Epithelial cell of esophagus (primary cell): ENCODE measurements at regions not wholly inside any gene's neighbourhood (a gene's known extent, or its start where the extent isn't known, plus 50 kb on each side); places are given as distances from the start of the nearest gene placed in this dataset.

Experiments
- DNase-seq: peaks from one replicate; pipeline ENCODE4 v3.0.0; 2010; ENCODE audit warnings: low read depth
- H3K4me3 ChIP-seq: 2 replicates; pipeline ENCODE4 v1.5.1; 2011; ENCODE audit warnings: mild to moderate bottlenecking, low read length, control low read depth
- TF ChIP-seq, protein P1 (sequence below): IDR thresholded peaks from 2 replicates; pipeline ENCODE4 v1.5.1; 2011; ENCODE audit warnings: low read depth, mild to moderate bottlenecking, low read length, control low read depth, inconsistent platforms; ENCODE audit not compliant: insufficient read depth; ENCODE audit errors: missing control alignments

DNA sequence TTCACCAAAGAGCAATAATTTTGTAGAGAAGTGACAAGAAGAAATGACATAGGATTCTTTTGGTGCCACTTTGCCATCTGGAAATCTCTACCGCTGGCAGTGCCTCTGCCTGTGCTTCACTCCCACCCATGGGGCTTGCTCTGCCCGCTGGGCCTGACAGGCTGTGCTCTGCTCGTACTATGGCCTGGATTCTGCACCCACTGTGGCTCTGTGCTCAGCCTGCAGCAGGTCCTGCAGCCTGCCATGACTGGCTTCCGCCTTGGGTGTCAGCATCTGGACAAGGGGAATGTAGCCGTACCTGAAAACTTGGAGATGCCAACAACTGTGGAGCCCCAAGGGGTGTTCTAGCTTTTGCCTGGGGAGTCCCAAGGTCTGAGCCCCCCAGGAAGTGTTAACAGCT is 792.3 kb downstream of the CDH8 start:
- H3K4me3 ChIP-seq, result no peak overlapping the region
- TF ChIP-seq, protein P1, sequence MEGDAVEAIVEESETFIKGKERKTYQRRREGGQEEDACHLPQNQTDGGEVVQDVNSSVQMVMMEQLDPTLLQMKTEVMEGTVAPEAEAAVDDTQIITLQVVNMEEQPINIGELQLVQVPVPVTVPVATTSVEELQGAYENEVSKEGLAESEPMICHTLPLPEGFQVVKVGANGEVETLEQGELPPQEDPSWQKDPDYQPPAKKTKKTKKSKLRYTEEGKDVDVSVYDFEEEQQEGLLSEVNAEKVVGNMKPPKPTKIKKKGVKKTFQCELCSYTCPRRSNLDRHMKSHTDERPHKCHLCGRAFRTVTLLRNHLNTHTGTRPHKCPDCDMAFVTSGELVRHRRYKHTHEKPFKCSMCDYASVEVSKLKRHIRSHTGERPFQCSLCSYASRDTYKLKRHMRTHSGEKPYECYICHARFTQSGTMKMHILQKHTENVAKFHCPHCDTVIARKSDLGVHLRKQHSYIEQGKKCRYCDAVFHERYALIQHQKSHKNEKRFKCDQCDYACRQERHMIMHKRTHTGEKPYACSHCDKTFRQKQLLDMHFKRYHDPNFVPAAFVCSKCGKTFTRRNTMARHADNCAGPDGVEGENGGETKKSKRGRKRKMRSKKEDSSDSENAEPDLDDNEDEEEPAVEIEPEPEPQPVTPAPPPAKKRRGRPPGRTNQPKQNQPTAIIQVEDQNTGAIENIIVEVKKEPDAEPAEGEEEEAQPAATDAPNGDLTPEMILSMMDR, result no peak
- DNase-seq, result no peak

DNA sequence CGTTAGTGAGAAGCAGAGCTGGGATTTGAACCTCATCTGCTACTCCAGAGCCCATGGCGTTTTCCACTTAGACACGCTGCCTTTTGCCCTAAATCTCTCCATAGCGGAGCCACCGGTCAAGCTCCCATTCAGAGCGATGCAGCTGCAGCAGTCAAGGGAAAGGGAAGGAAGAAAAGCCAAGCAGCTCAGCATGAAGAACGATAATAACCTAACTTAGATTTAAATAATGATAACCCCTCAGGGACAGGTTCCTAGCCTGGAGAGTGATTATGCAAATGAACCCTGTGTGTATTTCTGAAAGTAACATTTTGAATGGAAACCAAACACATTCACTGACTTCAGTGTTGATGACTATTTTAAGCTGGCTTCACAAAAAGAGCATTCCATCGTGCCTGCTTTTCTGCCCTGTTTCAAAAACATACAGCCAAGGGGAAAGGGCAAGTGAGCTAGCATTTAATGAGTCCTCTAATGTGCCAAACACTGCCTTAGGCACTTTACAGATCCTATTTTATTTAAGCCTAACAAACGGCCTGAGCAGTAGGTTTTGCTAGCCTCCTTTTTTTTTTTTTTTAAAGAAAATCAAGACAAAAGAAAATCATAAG is 798.3 kb downstream of the CDH8 start:
- DNase-seq, result no peak
- H3K4me3 ChIP-seq, result no peak overlapping the region
- TF ChIP-seq, protein P1, result no peak

DNA sequence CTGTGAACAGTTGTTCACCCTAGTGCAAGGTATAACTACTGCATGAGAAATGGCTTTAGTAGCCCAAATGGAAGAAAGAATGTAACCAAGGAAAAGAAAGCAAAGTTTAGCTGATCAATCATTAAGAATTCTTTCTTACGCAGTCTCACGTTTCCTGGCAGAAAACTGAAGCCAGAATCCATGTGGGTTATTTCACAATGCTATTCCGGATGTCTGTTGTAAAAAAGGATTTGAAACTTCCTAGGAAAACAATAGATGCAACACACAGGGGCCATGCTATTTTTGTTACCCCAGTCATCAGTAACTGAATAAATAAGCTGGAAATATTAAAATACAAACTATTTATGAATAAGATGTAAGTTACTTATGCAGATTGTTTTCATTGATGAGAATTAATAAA is 802.5 kb downstream of the CDH8 start:
- no peak for DNase-seq
- no peak overlapping the region for H3K4me3 ChIP-seq
- TF ChIP-seq, protein P1, result no peak

DNA sequence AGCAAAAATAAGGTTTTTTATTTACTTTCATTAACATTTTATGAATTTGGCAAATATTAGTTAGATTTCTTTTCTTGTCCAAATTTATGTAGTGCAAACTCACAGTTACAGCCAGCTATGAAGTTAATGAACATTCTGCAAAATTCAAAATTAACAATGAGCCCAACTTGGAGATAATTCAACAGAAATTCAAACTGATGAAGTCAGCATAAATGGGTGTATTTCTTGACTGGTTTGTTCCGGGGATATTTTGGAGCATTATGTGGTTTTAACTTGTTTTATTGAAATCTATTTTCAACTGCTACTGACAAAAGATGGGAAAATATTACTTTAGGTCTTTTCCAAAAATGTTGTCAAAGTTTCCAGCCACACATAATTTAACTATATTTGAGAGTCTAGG is 807.9 kb downstream of the CDH8 start:
- no peak for DNase-seq
- TF ChIP-seq, protein P1, result no peak
- H3K4me3 ChIP-seq, result no peak overlapping the region

DNA sequence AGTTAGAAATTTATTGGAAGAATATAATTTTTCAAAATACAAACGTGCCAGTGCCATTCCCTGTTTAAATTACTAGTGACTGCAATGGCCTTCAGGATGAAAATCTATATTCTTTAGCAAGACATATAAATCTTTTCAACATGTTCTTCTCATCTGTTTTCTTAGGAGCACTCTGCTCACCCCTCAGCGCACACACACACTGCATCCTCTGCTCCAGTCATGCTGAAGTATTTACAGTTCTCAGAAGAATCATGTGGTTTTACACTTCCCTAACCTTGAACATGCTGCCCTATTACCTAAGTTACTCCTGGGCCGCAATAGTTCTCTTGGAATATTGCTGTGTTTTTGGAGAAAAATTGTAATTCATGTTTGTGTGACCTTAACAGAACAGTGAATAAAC is 820.6 kb downstream of the CDH8 start:
- DNase-seq, result no peak
- no peak overlapping the region for H3K4me3 ChIP-seq
- TF ChIP-seq, protein P1, result no peak

DNA sequence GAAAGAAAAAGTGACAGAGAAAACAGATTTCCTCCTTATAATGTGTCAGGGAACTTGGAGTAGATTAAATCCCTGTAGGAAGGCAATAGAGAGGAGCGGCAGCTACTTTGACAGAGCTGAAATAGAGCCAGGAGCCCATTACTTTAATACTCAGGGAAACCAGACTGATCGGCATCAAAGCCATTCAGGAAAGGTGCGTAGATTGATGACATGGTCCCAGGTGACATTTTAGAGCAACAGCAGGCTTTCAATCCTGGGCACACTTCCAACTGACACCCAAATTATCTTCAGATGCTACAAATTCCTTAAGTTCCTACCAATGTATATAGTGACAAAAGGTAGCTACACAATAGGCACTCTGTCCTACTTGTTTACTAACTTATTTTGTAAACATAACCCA is 821.5 kb downstream of the CDH8 start:
- TF ChIP-seq, protein P1, result no peak
- no peak for DNase-seq
- no peak overlapping the region for H3K4me3 ChIP-seq

DNA sequence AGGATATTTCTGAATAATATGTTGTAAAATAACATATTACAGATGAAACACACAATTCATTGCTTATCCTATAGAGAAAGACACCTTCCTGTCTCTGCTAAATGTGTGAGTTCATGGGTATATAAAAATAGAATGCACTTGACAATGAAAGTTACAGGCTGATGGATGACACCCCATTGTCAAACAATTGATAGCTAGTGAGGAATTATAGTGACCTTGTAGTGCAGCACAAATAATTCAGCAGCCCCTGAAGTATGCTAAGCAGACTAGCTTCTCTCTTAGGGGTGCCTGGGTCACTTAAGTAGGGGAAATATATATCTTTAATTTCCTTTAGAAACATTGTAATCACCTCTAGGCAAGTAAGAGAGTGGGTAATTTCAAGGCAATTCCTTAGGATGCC is 826.2 kb downstream of the CDH8 start:
- TF ChIP-seq, protein P1, result no peak
- DNase-seq, result no peak

More for the DNA sequence above, 826.2 kb downstream of the CDH8 start:
- no peak overlapping the region for H3K4me3 ChIP-seq
